GM19438 (cell line): ENCODE measurements at regions not wholly inside any gene's neighbourhood (a gene's known extent, or its start where the extent isn't known, plus 50 kb on each side); places are given as distances from the start of the nearest gene placed in this dataset.
"Not testable (repeated sequence)": the region's sequence is repeated elsewhere in the genome, so short reads cannot be mapped to it uniquely, and the experiment has no call there.

Experiments
- ATAC-seq: cut with Tn5 transposase; IDR thresholded peaks from one replicate; pipeline ENCODE4 v1.9.1; 2021; ENCODE audit warnings: low read depth; ENCODE audit not compliant: unreplicated experiment

- ATAC-seq, result no peak
These were observed 456.4 kb downstream of the GADD45G start for GRCh38 chr9:90061187-90061586.

DNA sequence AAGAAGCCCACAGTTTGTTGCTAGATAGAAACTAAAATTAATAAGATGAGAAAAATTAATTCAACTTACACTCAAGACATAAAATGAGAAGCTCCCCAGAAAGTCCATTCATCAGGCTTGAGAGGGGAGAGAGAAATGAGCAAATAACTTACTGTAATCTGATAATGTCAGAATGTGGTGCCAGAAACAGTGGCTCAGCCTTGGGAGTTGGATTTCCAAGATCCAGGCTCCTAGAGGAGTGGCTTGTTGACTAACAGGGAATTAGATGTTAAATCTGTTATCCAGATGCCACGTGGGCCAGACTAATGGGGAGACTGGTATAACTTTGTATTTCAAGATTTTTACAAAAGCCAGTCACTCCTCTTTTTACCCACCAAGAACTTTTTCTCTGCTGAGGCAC is 458.2 kb downstream of the GADD45G start:
- ATAC-seq, result no peak

GRCh38 chr9:90064248-90064647 is 459.4 kb downstream of the GADD45G start:
- ATAC-seq, result no peak

- ATAC-seq, result no peak
These were observed 460.2 kb downstream of the GADD45G start for GRCh38 chr9:90064971-90065370.

DNA sequence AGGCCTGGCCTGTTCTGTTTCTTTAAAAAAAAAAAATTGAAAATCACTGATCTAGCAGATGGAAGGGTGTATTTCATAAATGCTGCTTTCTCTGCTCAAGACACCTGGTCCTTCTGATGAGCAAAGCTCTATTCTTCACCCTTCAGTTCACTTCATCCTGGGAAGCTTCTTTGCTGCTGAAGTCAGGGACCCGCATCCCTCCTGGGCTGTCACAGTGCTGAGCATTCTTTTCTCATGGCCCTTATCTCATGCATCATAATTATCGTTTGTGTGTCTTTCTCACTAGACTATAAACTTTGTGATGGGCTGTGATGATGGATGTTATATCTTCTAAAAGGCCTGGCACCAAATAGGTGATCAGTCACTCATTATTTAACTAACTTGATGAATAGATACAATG is 461.0 kb downstream of the GADD45G start:
- no peak for ATAC-seq

DNA sequence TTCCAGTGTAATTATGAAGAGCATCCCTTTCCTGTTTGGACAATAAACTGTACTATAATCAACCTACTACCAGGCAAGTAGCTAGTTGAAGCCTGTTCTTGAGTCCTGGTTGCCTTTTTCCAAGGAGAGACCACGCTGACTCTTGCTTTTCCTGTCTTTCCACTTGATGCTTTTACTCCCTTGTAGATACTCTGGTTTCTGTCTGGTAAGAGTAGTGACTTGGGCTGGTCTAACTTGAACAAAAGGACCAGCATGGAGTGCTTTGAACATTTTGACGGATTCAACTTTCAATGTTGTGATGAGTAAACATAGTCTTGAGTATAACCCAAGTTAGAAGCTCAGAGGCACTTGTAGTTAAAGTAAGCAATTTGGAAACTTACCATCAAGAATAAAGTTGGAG is 464.3 kb downstream of the GADD45G start:
- no peak for ATAC-seq

DNA sequence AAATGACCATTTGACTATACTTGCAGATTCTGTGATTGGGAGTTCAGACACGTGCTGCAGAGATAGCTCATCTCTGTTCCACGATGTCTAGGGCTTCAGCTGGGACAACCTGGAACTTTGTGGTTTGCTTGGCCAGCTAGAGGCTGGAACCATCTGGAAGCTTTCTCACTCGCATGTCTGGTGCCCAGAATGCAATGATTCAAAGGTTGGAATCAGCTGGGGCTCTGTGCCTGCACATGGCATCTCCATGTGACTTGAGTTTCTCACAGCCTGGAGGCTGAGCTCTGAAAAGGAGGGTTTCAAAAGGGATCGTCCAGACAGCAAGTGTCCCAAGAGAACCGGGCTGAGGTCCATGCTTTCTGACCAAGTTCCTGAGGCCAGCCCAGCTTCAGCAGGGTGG is 465.2 kb downstream of the GADD45G start:
- ATAC-seq, result no peak

- ATAC-seq, result no peak
These were observed 465.7 kb downstream of the GADD45G start for GRCh38 chr9:90070469-90070868.

DNA sequence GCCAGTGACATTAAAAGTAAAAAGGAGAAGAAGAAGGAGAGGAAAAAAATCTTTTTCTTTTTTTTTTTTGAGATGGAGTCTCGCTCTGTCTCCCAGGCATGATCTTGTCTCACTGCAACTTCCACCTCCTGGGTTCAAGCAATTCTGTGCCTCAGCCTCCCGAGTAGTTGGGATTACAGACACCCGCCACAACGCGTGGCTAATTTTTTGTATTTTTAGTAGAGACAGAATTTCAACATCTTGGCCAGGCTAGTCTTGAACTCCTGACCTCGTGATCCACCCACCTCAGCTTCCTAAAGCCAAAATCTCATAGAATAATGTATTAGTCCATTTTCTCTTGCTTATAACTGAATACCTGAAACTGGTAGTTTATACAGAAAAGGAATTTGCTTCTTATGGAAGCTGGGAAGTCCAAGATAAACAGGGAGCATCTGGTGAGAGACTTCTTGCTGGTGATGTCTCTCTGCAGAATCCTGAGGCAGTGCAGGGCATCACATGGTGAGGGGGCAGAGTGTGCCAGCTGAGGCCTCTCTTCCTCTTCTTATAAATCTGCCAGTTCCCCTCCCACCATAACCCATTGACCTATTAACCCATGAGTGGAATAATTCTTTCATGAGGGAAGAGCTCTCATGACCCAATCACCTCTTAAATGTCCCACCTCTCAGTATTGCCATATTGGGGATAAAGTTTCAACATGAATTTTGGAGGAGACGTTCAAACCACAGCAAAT is 466.3 kb downstream of the GADD45G start:
- ATAC-seq, result no peak

GRCh38 chr9:90073186-90073945 is 468.6 kb downstream of the GADD45G start:
- no peak for ATAC-seq

GRCh38 chr9:90074316-90074962 is 469.6 kb downstream of the GADD45G start:
- ATAC-seq, result no peak

- not testable (repeated sequence) for ATAC-seq
These were observed 472.8 kb downstream of the GADD45G start for GRCh38 chr9:90077598-90077997.

DNA sequence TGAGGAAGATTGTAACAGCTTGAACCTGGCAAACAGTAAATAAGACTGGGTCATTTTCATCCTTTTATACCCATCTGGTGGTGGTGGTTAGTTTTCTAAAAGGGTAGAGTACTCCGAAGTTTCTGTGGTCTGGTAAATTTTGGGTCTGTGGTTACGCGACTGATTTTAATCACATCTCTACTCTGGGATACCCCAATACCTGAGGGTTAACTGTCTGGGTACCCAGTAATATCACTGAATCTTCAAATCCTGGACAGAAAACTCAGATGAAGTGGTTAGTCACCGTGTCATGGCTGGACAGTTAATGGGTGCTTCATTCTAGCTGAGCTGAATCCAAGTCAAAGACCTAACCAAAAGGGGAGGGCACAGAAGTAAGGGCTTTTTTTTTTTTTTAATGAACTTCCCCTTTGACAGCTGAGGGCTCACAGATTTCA is 474.2 kb downstream of the GADD45G start:
- no peak for ATAC-seq

DNA sequence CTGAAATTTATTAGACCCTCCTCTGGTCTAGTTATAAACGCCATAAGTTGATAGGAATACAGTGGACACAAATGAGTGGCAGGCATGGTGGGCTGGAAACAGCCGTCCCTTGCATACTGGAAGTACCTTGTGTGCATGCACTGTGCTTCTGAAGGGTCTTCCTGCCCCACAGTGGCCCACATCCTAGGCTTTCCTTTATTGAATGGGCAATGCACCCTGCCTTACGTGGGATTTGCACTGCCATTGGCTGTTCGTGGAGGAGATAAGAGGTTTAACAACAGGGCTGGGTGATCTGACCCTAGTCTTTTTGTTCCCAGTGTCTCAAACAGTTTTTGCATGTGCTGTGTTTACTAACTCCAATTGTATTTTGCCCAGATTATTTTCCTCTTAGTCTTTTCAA is 480.8 kb downstream of the GADD45G start:
- ATAC-seq, result no peak

GRCh38 chr9:90086101-90086511 is 481.3 kb downstream of the GADD45G start:
- ATAC-seq, result no peak

DNA sequence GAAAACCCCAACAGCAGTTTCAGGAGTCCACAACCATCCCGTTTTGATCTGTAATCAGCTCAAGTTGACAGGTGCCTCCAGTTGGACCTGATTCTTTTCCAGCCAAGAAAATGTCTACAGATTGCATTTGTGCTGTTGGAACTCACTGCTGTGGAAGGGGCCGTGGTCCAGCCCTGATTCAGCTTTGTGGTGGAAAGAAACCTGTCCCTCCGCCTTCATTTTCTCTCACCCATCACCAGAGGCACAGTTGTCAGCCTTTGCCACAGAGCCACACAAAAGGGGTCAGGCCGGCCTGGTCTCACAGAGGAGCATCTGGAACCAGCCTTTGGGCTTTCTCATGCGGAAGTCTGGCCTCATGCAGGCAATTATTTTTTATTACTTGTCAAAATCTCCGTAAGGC is 483.6 kb downstream of the GADD45G start:
- no peak for ATAC-seq

- no peak for ATAC-seq
These were observed 484.0 kb downstream of the GADD45G start for GRCh38 chr9:90088856-90089255.

DNA sequence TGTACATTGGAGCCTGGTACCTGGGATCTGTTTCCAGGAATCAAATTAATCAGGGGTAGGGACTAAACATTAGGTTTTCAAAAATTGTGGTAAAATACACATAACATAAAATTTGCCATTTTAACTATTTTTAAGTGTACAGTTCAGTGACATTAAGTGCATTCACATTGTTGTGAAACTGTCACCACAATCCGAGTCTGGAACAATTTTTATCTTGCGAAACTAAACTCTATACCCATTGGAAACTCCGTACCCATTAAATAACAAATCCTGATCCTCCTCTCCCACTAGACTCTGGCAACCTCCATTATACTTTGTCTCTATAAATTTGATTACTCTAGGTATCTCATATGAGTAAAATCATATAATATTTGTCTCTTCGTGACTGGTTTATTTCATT is 486.2 kb downstream of the GADD45G start:
- no peak for ATAC-seq

DNA sequence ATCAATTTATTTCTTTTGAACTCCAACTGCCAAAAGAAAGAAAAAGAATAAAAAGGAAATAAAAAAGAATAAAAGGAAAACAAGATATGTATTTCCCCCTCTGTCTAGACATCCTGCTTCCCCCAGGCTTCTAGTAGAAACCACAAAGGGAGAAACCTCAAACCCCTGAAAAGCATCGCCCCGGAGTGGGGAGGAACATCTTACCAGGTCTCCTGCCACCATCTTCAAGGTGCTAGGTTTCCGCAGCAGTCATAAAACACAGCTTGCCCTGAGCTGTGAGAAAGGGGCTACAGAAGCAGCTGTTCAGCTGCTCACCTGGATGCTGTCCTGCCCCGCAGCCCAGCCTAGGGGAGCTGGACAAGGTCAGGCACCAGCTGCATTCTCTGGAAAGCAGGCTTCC is 487.7 kb downstream of the GADD45G start:
- ATAC-seq, result no peak

DNA sequence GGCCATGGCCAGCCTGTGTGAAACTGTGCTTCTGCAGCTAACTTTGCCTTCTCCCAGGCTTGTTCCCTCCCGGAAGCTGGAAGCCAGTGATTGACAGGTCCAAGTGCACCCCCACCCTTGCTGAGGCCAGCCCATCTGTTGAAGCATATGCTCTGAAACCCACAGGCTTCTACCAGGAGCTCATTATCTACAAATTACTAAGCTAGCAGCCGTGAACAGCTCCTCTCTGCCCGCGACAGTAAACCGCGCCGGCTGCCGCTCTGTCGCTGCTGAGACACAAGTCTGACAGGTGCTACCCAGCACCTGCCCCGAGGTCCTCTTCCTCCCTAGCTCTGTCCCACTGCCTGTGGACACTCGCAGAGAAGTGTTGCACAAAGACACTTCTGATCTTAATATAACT is 490.9 kb downstream of the GADD45G start:
- no peak for ATAC-seq

DNA sequence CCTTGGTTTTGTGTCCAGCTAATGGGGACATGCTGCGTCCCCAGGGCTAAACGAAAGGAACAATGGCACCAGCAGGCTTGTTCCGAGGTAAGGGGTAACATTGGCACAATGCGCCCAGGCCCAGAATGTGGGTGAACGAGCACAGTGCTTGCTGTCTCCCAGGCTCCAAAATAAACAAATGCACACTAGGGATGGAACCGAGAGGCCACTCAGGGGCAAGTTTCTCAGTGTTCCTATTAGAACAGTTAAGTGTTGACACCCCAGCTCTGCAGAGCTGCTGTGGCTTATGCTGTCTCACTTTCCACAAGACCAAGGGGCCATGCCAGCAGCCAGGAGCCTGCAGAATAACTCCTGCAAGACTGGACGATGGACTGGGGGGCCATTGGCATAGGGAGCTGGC is 492.4 kb downstream of the GADD45G start:
- no peak for ATAC-seq

DNA sequence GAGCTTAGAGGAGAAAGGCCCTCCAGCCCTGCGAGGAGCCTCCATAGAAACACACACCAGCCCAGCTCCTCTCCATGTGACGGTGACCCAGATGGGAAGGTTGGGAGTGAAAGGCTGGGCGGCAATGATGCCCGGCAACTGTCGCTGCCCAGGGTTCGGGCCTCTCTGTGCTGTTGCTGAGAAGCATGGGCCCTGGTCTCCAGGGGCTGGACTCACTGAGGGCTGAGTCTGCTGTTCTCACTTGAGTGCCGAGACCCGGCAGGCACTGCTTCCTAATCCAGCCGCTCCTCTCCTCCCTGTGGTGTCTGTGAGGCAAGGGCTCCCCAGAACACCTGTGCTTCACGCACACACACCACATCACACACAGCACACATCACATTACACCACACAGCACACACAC is 493.6 kb downstream of the GADD45G start:
- ATAC-seq, result no peak
